SK-N-SH (cell line): ENCODE measurements at regions not wholly inside any gene's neighbourhood (a gene's known extent, or its start where the extent isn't known, plus 50 kb on each side); places are given as distances from the start of the nearest gene placed in this dataset.

Experiments
- CTCF ChIA-PET: fragments of 300-600, 350-600 bp; formaldehyde crosslinking; extraction: SDS; loops from one replicate; lab custom pipeline; 2021; lab: Yijun Ruan, JAX
- POLR2A ChIA-PET: fragments of 350-600 bp; sonication (Branson Sonifier 250); formaldehyde crosslinking; extraction: SDS; loops from one replicate; lab custom pipeline; 2020; ENCODE audit warnings: antibody characterized with exemption, inconsistent platforms; lab: Yijun Ruan, JAX
- DNase-seq: peaks from one replicate; pipeline ENCODE4 v3.0.0; 2012
- H2AFZ ChIP-seq: fragments of 200-600 bp; sonication (generic); 2 replicates; pipeline ENCODE4 v1.8.1; 2016; ENCODE audit warnings: antibody characterized with exemption, mild to moderate bottlenecking, low read depth
- H3F3A ChIP-seq: fragments of 200-600 bp; sonication (generic); replicated peaks from 2 replicates; pipeline ENCODE3; 2016; ENCODE audit warnings: antibody characterized with exemption, mild to moderate bottlenecking; ENCODE audit not compliant: insufficient read depth
- H3K27ac ChIP-seq, 2 experiments: fragments of 200-500 bp in 1 of 2; fragments of 200-600 bp in 1 of 2; sonication (Bioruptor generic) in 1 of 2; sonication (generic), shearing (Covaris generic) in 1 of 2; 2 replicates each; pipeline versions ENCODE4 v1.5.1 to v1.6.1; 2014 to 2016; ENCODE audit warnings: low read depth in 2 of 2, inconsistent platforms in 1 of 2, low read length in 1 of 2, mild to moderate bottlenecking in 1 of 2, mixed read lengths in 1 of 2
- H3K27me3 ChIP-seq: fragments of 200-600 bp; sonication (generic), shearing (Covaris generic); 2 replicates; pipeline ENCODE4 v1.6.1; 2016; ENCODE audit warnings: mixed run types; ENCODE audit not compliant: insufficient read depth
- H3K36me3 ChIP-seq, 2 experiments: fragments of 200-500 bp in 1 of 2; fragments of 200-600 bp in 1 of 2; sonication (Bioruptor generic) in 1 of 2; sonication (generic) in 1 of 2; replicated peaks in 1 of 2; 2 replicates each; pipeline versions ENCODE3 to v1.5.1; 2014 to 2016; ENCODE audit warnings: low read length in 1 of 2, mild to moderate bottlenecking in 1 of 2; ENCODE audit not compliant: insufficient read depth in 2 of 2, control insufficient read depth in 1 of 2
- H3K4me1 ChIP-seq, 2 experiments: fragments of 200-500 bp in 1 of 2; fragments of 200-600 bp in 1 of 2; sonication (Bioruptor generic) in 1 of 2; sonication (generic), shearing (Covaris generic) in 1 of 2; 2 replicates each; pipeline versions ENCODE4 v1.5.1 to v1.6.1; 2014 to 2016; ENCODE audit warnings: low read depth in 1 of 2, low read length in 1 of 2, mixed run types in 1 of 2; ENCODE audit not compliant: insufficient read depth in 2 of 2, control insufficient read depth in 1 of 2
- H3K4me2 ChIP-seq: fragments of 200-600 bp; sonication (generic), shearing (Covaris generic); 2 replicates; pipeline ENCODE4 v1.6.1; 2017; ENCODE audit warnings: mixed run types
- H3K4me3 ChIP-seq, 2 experiments: fragments of 200-500 bp in 1 of 2; fragments of 200-600 bp in 1 of 2; sonication (Bioruptor generic) in 1 of 2; sonication (generic), shearing (Covaris generic) in 1 of 2; 2 replicates each; pipeline versions ENCODE4 v1.5.1 to v1.8.1; 2014 to 2016; ENCODE audit warnings: low read depth in 2 of 2, inconsistent platforms in 1 of 2, low read length in 1 of 2, mild to moderate bottlenecking in 1 of 2, mixed read lengths in 1 of 2, moderate library complexity in 1 of 2
- H3K79me2 ChIP-seq: fragments of 200-600 bp; sonication (generic); 2 replicates; pipeline ENCODE4 v1.8.1; 2017; ENCODE audit warnings: mild to moderate bottlenecking; ENCODE audit not compliant: insufficient read depth
- H3K9ac ChIP-seq: fragments of 200-600 bp; sonication (generic); 2 replicates; pipeline ENCODE4 v1.6.1; 2017; ENCODE audit warnings: mixed run types
- H3K9me2 ChIP-seq: fragments of 200-600 bp; sonication (generic); 2 replicates; pipeline ENCODE4 v1.6.1; 2017; ENCODE audit warnings: mixed run types
- H3K9me3 ChIP-seq: fragments of 200-600 bp; sonication (generic); 2 replicates; pipeline ENCODE4 v1.6.1; 2017; ENCODE audit warnings: mixed run types, mild to moderate bottlenecking, moderate library complexity
- H4K20me1 ChIP-seq: fragments of 200-600 bp; sonication (generic); 2 replicates; pipeline ENCODE4 v1.6.1; 2017; ENCODE audit warnings: mild to moderate bottlenecking, mixed run types; ENCODE audit not compliant: insufficient read depth
- CHD2 ChIP-seq: fragments of 150-350 bp; IDR thresholded peaks from 2 replicates; pipeline ENCODE4 v1.6.1; 2018; ENCODE audit warnings: low read length; ENCODE audit not compliant: partially characterized antibody
- FOSL2 ChIP-seq: IDR thresholded peaks from 2 replicates; pipeline ENCODE4 v1.4.0; 2012; ENCODE audit warnings: low read depth, mild to moderate bottlenecking, moderate library complexity, borderline replicate concordance
- FOXJ3 ChIP-seq: sonication (generic); formaldehyde crosslinking; IDR thresholded peaks from 2 replicates; pipeline ENCODE4 v1.5.1; 2020; ENCODE audit warnings: mild to moderate bottlenecking, missing genetic modification reagents
- FOXM1 ChIP-seq: IDR thresholded peaks from 2 replicates; pipeline ENCODE4 v1.4.0; 2012; ENCODE audit warnings: low read depth, mild to moderate bottlenecking
- GABPA ChIP-seq: IDR thresholded peaks from 2 replicates; pipeline ENCODE4 v1.4.0; 2012; ENCODE audit warnings: low read depth, mild to moderate bottlenecking
- JUND ChIP-seq: IDR thresholded peaks from 2 replicates; pipeline ENCODE4 v1.4.0; 2012
- MEF2A ChIP-seq: IDR thresholded peaks from 2 replicates; pipeline ENCODE4 v1.4.0; 2012; ENCODE audit warnings: low read depth, borderline replicate concordance
- MXI1 ChIP-seq: IDR thresholded peaks from 2 replicates; pipeline ENCODE4 v1.6.1; 2012; ENCODE audit warnings: mild to moderate bottlenecking, low read depth, low read length, improper control_type of control experiment
- NFIC ChIP-seq: IDR thresholded peaks from 2 replicates; pipeline ENCODE4 v1.4.0; 2012; ENCODE audit warnings: borderline replicate concordance
- NRF1 ChIP-seq: IDR thresholded peaks from 2 replicates; pipeline ENCODE4 v1.6.1; 2012; ENCODE audit warnings: low read depth, mild to moderate bottlenecking, low read length
- POLR2AphosphoS5 ChIP-seq: IDR thresholded peaks from 2 replicates; pipeline ENCODE4 v1.6.1; 2012; ENCODE audit warnings: low read depth, low read length
- RAD21 ChIP-seq: IDR thresholded peaks from 2 replicates; pipeline ENCODE4 v1.6.1; 2012; ENCODE audit warnings: mild to moderate bottlenecking, low read length
- RCOR1 ChIP-seq: fragments of 150-350 bp; IDR thresholded peaks from 2 replicates; pipeline ENCODE4 v1.6.1; 2017; ENCODE audit warnings: antibody characterized with exemption, low read length
- REST ChIP-seq: IDR thresholded peaks from 2 replicates; pipeline ENCODE4 v1.6.1; 2012; ENCODE audit warnings: mild to moderate bottlenecking, low read depth, low read length, moderate library complexity
- RFX5 ChIP-seq: IDR thresholded peaks from 2 replicates; pipeline ENCODE4 v1.6.1; 2012; ENCODE audit warnings: mild to moderate bottlenecking, improper control_type of control experiment, low read length
- SIN3A ChIP-seq: IDR thresholded peaks from 2 replicates; pipeline ENCODE4 v1.6.1; 2012; ENCODE audit warnings: low read depth, mild to moderate bottlenecking, low read length, moderate library complexity, borderline replicate concordance
- SMC3 ChIP-seq: IDR thresholded peaks from 2 replicates; pipeline ENCODE4 v1.6.1; 2012; ENCODE audit warnings: low read depth, low read length, improper control_type of control experiment
- TAF1 ChIP-seq: IDR thresholded peaks from 2 replicates; pipeline ENCODE4 v1.6.1; 2012; ENCODE audit warnings: low read depth, mild to moderate bottlenecking, low read length, moderate library complexity, borderline replicate concordance
- TCF12 ChIP-seq: IDR thresholded peaks from 2 replicates; pipeline ENCODE4 v1.4.0; 2012
- USF2 ChIP-seq: fragments of 150-350 bp; IDR thresholded peaks from 2 replicates; pipeline ENCODE4 v1.6.1; 2017; ENCODE audit warnings: antibody characterized with exemption, low read length, low read depth, borderline replicate concordance
- YY1 ChIP-seq: IDR thresholded peaks from 2 replicates; pipeline ENCODE4 v1.4.0; 2012; ENCODE audit warnings: low read depth, mild to moderate bottlenecking
- WGBS: methylation state at CpG from one replicate; pipeline ENCODE4 v1.1.6; 2017; ENCODE audit warnings: low lambda C conversion rate; 5-methylcytosine and 5-hydroxymethylcytosine counted together
- TF ChIP-seq, protein P1 (sequence below): IDR thresholded peaks from 2 replicates; pipeline ENCODE4 v1.4.0; 2012; ENCODE audit warnings: low read depth, borderline replicate concordance
- TF ChIP-seq, protein P2 (sequence below): IDR thresholded peaks from 2 replicates; pipeline ENCODE4 v1.4.0; 2012; ENCODE audit warnings: low read depth
- TF ChIP-seq, protein P3 (sequence below): IDR thresholded peaks from 2 replicates; pipeline ENCODE4; 2012

DNA sequence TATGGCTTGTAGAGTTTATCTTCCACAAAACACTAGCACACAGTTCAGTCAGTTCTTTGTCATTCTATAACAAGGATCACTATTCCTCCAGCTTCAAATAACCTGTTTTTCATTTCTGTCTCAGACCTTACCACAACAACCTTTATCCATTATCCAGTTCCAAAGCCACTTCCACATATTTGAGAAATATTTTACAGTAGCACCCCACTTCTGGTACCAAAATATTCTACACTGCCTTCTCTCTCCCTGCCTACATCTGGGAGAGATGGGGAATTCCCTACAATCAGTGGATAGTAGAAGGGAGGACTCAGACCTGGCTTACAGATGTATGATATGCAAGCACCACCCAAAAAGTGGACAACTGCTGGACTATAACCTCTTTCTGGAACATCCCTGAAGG is 651.4 kb downstream of the ADGRL2 start:
- TF ChIP-seq MEF2A (no peak), FOXM1 (no peak), FOSL2 (no peak), RCOR1 (no peak), FOXJ3 (CRISPR knock-in tag) (no peak), YY1 (no peak), GABPA (no peak), REST (no peak), TCF12 (no peak), SIN3A (no peak), CHD2 (no peak), JUND (no peak), NFIC (no peak), TAF1 (no peak), POLR2AphosphoS5 (no peak), USF2 (no peak)
- H3K4me3 ChIP-seq, result no peak overlapping the region
- H3F3A ChIP-seq, result no peaks in the 10 kb centered on the region
- H3K27ac ChIP-seq, result no peak overlapping the region
- no peak overlapping the region for H3K9ac ChIP-seq
- no peak for DNase-seq
- POLR2A ChIA-PET, result no interaction called here
- H3K4me2 ChIP-seq, result no peak overlapping the region
- H3K36me3 ChIP-seq, result no peaks in the 10 kb centered on the region
- no peak overlapping the region for H2AFZ ChIP-seq
- H3K27me3 ChIP-seq, result no peaks in the 10 kb centered on the region
- no peaks in the 10 kb centered on the region for H3K9me3 ChIP-seq
- no peaks in the 10 kb centered on the region for H3K9me2 ChIP-seq
- H4K20me1 ChIP-seq, result no peaks in the 10 kb centered on the region
- H3K79me2 ChIP-seq, result no peaks in the 10 kb centered on the region
- no peaks in the 10 kb centered on the region for H3K4me1 ChIP-seq
- CTCF ChIA-PET, result no interaction called here

GRCh38 chr1:82451191-82451590 is 650.5 kb downstream of the ADGRL2 start:
- ChIA-PET POLR2A (no interaction called here), CTCF (no interaction called here)
- Histone ChIP-seq H3K79me2 (no peaks in the 10 kb centered on the region), H3K4me3 (no peak overlapping the region), H3K9me3 (no peaks in the 10 kb centered on the region), H3K9ac (no peak overlapping the region), H2AFZ (no peak overlapping the region), H3K4me2 (no peak overlapping the region), H3K27me3 (no peaks in the 10 kb centered on the region), H3K36me3 (no peaks in the 10 kb centered on the region), H3K9me2 (no peaks in the 10 kb centered on the region), H3K27ac (no peak overlapping the region), H3F3A (no peaks in the 10 kb centered on the region), H3K4me1 (no peaks in the 10 kb centered on the region), H4K20me1 (no peaks in the 10 kb centered on the region)
- WGBS, result 42% methylated on average over 2 of the region's 2 CpGs
- DNase-seq, result no peak
- TF ChIP-seq JUND (no peak), MXI1 (no peak), YY1 (no peak), RAD21 (no peak), RFX5 (no peak), NRF1 (no peak), SIN3A (no peak), SMC3 (no peak)
- TF ChIP-seq, protein P1, sequence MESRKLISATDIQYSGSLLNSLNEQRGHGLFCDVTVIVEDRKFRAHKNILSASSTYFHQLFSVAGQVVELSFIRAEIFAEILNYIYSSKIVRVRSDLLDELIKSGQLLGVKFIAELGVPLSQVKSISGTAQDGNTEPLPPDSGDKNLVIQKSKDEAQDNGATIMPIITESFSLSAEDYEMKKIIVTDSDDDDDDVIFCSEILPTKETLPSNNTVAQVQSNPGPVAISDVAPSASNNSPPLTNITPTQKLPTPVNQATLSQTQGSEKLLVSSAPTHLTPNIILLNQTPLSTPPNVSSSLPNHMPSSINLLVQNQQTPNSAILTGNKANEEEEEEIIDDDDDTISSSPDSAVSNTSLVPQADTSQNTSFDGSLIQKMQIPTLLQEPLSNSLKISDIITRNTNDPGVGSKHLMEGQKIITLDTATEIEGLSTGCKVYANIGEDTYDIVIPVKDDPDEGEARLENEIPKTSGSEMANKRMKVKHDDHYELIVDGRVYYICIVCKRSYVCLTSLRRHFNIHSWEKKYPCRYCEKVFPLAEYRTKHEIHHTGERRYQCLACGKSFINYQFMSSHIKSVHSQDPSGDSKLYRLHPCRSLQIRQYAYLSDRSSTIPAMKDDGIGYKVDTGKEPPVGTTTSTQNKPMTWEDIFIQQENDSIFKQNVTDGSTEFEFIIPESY, result no peak
- TF ChIP-seq, protein P2, sequence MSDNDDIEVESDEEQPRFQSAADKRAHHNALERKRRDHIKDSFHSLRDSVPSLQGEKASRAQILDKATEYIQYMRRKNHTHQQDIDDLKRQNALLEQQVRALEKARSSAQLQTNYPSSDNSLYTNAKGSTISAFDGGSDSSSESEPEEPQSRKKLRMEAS, result no peak
- TF ChIP-seq, protein P3, sequence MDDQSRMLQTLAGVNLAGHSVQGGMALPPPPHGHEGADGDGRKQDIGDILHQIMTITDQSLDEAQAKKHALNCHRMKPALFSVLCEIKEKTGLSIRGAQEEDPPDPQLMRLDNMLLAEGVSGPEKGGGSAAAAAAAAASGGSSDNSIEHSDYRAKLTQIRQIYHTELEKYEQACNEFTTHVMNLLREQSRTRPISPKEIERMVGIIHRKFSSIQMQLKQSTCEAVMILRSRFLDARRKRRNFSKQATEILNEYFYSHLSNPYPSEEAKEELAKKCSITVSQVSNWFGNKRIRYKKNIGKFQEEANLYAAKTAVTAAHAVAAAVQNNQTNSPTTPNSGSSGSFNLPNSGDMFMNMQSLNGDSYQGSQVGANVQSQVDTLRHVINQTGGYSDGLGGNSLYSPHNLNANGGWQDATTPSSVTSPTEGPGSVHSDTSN, result no peak
